H1 (cell line): ENCODE measurements at regions not wholly inside any gene's neighbourhood (a gene's known extent, or its start where the extent isn't known, plus 50 kb on each side); places are given as distances from the start of the nearest gene placed in this dataset.

Experiments
- CTCF ChIA-PET: fragments of 300-600 bp; sonication (Branson Sonifier 250); formaldehyde crosslinking; loops from one replicate; lab custom pipeline; 2021; ENCODE audit not compliant: partially characterized antibody; lab: Charles Lee
- POLR2A ChIA-PET: fragments of 300-600 bp; sonication (Branson Sonifier 250); formaldehyde crosslinking; loops from one replicate; lab custom pipeline; 2021; ENCODE audit warnings: inconsistent platforms; ENCODE audit not compliant: partially characterized antibody; lab: Charles Lee
- DNase-seq, 2 experiments: peaks; one replicate each; pipeline versions ENCODE4 v3.0.0 to v3.0.0-alpha.2; 2010 to 2022; ENCODE audit warnings: low spot score in 2 of 2, low read depth in 1 of 2, mixed read lengths in 1 of 2
- FAIRE-seq: peaks from 2 replicates; lab custom pipeline; 2011; peaks lifted over from hg19 to GRCh38; lab: Jason Lieb, UNC
- H2AFZ ChIP-seq: 2 replicates; pipeline ENCODE4 v1.8.1; 2012; ENCODE audit warnings: low read length, inconsistent platforms
- H2AK5ac ChIP-seq: 2 replicates; pipeline ENCODE4 v1.6.1; 2013; ENCODE audit warnings: low read depth, low read length
- H2BK120ac ChIP-seq: replicated peaks from 2 replicates; pipeline ENCODE3; 2013; ENCODE audit warnings: low read depth, low read length, inconsistent platforms
- H2BK12ac ChIP-seq: 2 replicates; pipeline ENCODE4 v1.6.1; 2013; ENCODE audit warnings: low read depth, low read length
- H2BK15ac ChIP-seq: 2 replicates; pipeline ENCODE4 v1.6.1; 2013; ENCODE audit warnings: low read length
- H2BK20ac ChIP-seq: 2 replicates; pipeline ENCODE4 v1.6.1; 2013; ENCODE audit warnings: low read length
- H2BK5ac ChIP-seq: 2 replicates; pipeline ENCODE4 v1.6.1; 2013; ENCODE audit warnings: low read depth, low read length
- H3K14ac ChIP-seq: 2 replicates; pipeline ENCODE4 v1.6.1; 2013; ENCODE audit warnings: inconsistent platforms; ENCODE audit not compliant: insufficient read length
- H3K18ac ChIP-seq: 2 replicates; pipeline ENCODE4 v1.6.1; 2013; ENCODE audit warnings: low read length; ENCODE audit errors: extremely low read depth
- H3K23ac ChIP-seq: 2 replicates; pipeline ENCODE4 v1.6.1; 2013; ENCODE audit warnings: inconsistent platforms; ENCODE audit not compliant: insufficient read length
- H3K23me2 ChIP-seq: 2 replicates; pipeline ENCODE4 v1.6.1; 2013; ENCODE audit warnings: low read depth, low read length
- H3K27ac ChIP-seq: 2 replicates; pipeline ENCODE4 v1.6.1; 2011; ENCODE audit warnings: low read depth, low read length, inconsistent platforms
- H3K27me3 ChIP-seq, 4 experiments: replicated peaks in 1 of 4; 1 replicate in 1 of 4; 2 replicates in 3 of 4; pipeline versions ENCODE4 v1.6.1 to v1.8.1; 2011 to 2013; ENCODE audit warnings: low read length in 3 of 4, mild to moderate bottlenecking in 3 of 4, inconsistent platforms in 2 of 4, mixed read lengths in 2 of 4, moderate library complexity in 1 of 4; ENCODE audit not compliant: control insufficient read depth in 3 of 4, insufficient read depth in 3 of 4; ENCODE audit errors: extremely low read depth in 1 of 4
- H3K36me3 ChIP-seq, 4 experiments: 2 replicates each; pipeline versions ENCODE4 v1.6.1 to v1.8.1; 2011 to 2013; ENCODE audit warnings: mild to moderate bottlenecking in 4 of 4, low read length in 3 of 4, moderate library complexity in 2 of 4, control low read depth in 1 of 4, inconsistent platforms in 1 of 4; ENCODE audit not compliant: insufficient read depth in 4 of 4, control insufficient read depth in 2 of 4
- H3K4ac ChIP-seq: replicated peaks from 2 replicates; pipeline ENCODE3; 2013; ENCODE audit warnings: low read length, low read depth, mixed read lengths, inconsistent platforms; ENCODE audit not compliant: insufficient read length
- H3K4me1 ChIP-seq, 4 experiments: replicated peaks in 1 of 4; 1 replicate in 1 of 4; 2 replicates in 3 of 4; pipeline versions ENCODE4 v1.6.1 to v1.8.1; 2011 to 2013; ENCODE audit warnings: low read length in 3 of 4, inconsistent platforms in 2 of 4, mixed read lengths in 1 of 4; ENCODE audit not compliant: insufficient read depth in 4 of 4, control insufficient read depth in 3 of 4
- H3K4me2 ChIP-seq, 2 experiments: 2 replicates each; pipeline versions ENCODE4 v1.6.1 to v1.8.1; 2011 to 2013; ENCODE audit warnings: low read depth in 2 of 2, low read length in 2 of 2, control low read depth in 1 of 2, inconsistent platforms in 1 of 2, mild to moderate bottlenecking in 1 of 2; ENCODE audit not compliant: insufficient read depth in 1 of 2
- H3K4me3 ChIP-seq, 4 experiments: fragments of 200-600, 300-600 bp in 1 of 4; sonication (generic), shearing (Covaris generic), sonication (Bioruptor Twin) in 1 of 4; 2 replicates each; pipeline versions ENCODE4 v1.5.1 to v1.8.1; 2011 to 2016; ENCODE audit warnings: low read length in 4 of 4, low read depth in 3 of 4, control low read depth in 2 of 4, inconsistent platforms in 2 of 4, mild to moderate bottlenecking in 2 of 4, mixed read lengths in 1 of 4, moderate library complexity in 1 of 4; ENCODE audit not compliant: insufficient read depth in 2 of 4; ENCODE audit errors: extremely low read depth in 1 of 4
- H3K56ac ChIP-seq: replicated peaks from 2 replicates; pipeline ENCODE3; 2013; ENCODE audit warnings: low read depth, mild to moderate bottlenecking, mixed read lengths, low read length, inconsistent platforms; ENCODE audit not compliant: insufficient read length
- H3K79me1 ChIP-seq: 2 replicates; pipeline ENCODE4 v1.6.1; 2013; ENCODE audit warnings: low read depth, low read length, control low read depth
- H3K79me2 ChIP-seq, 2 experiments: 2 replicates each; pipeline versions ENCODE4 v1.6.1 to v1.8.1; 2012 to 2013; ENCODE audit warnings: low read length in 2 of 2, mild to moderate bottlenecking in 2 of 2, inconsistent platforms in 1 of 2; ENCODE audit not compliant: insufficient read depth in 2 of 2, control insufficient read depth in 1 of 2
- H3K9ac ChIP-seq, 4 experiments: replicated peaks in 1 of 4; 1 replicate in 1 of 4; 2 replicates in 3 of 4; pipeline versions ENCODE4 v1.6.1 to v1.8.1; 2011 to 2013; ENCODE audit warnings: low read depth in 3 of 4, low read length in 3 of 4, control low read depth in 2 of 4, mild to moderate bottlenecking in 2 of 4, moderate library complexity in 2 of 4, inconsistent platforms in 1 of 4; ENCODE audit errors: extremely low read depth in 1 of 4
- H3K9me3 ChIP-seq, 2 experiments: 2 replicates each; pipeline versions ENCODE4 v1.6.1 to v1.8.1; 2012 to 2013; ENCODE audit warnings: mild to moderate bottlenecking in 2 of 2, moderate library complexity in 2 of 2, control low read depth in 1 of 2, inconsistent platforms in 1 of 2, low read depth in 1 of 2, low read length in 1 of 2, mixed read lengths in 1 of 2; ENCODE audit not compliant: insufficient read depth in 2 of 2
- H4K20me1 ChIP-seq, 2 experiments: replicated peaks in 1 of 2; 2 replicates each; pipeline versions ENCODE3 to v1.8.1; 2011 to 2013; ENCODE audit warnings: inconsistent platforms in 2 of 2, low read length in 2 of 2, mild to moderate bottlenecking in 1 of 2; ENCODE audit not compliant: insufficient read depth in 2 of 2, control insufficient read depth in 1 of 2
- H4K5ac ChIP-seq: 2 replicates; pipeline ENCODE4 v1.6.1; 2013; ENCODE audit warnings: low read length, low read depth, mixed read lengths, inconsistent platforms; ENCODE audit not compliant: insufficient read length
- H4K8ac ChIP-seq: 2 replicates; pipeline ENCODE4 v1.8.0; 2013; ENCODE audit warnings: mild to moderate bottlenecking, moderate library complexity, low read length, inconsistent platforms; ENCODE audit not compliant: insufficient read depth; ENCODE audit errors: extremely low read depth
- H4K91ac ChIP-seq: replicated peaks from 2 replicates; pipeline ENCODE3; 2013; ENCODE audit warnings: low read length, mixed read lengths, inconsistent platforms; ENCODE audit not compliant: insufficient read length
- CBX8 ChIP-seq: fragments of 300-800, 300-1000 bp; sonication (generic); IDR thresholded peaks from 2 replicates; pipeline ENCODE4 v1.7.1; 2016; ENCODE audit warnings: low read depth, low read length, borderline replicate concordance
- CHD2 ChIP-seq: IDR thresholded peaks from 2 replicates; pipeline ENCODE4 v1.6.1; 2012; ENCODE audit warnings: low read length, improper control_type of control experiment
- EZH2 ChIP-seq: fragments of 200-600 bp; sonication (generic); IDR thresholded peaks from 2 replicates; pipeline ENCODE4 v1.7.1; 2012; ENCODE audit warnings: low read depth, mild to moderate bottlenecking, moderate library complexity, low read length, inconsistent platforms; ENCODE audit not compliant: severe bottlenecking
- GABPA ChIP-seq: IDR thresholded peaks from 2 replicates; pipeline ENCODE4 v1.6.1; 2011; ENCODE audit warnings: mild to moderate bottlenecking, low read length, moderate library complexity, borderline replicate concordance; ENCODE audit not compliant: insufficient read depth
- HDAC6 ChIP-seq: IDR thresholded peaks from one replicate; pipeline ENCODE4 v1.7.1; 2012; ENCODE audit warnings: low read depth, mild to moderate bottlenecking, inconsistent platforms, low read length, moderate library complexity
- JUN ChIP-seq: IDR thresholded peaks from 2 replicates; pipeline ENCODE4 v1.6.1; 2011; ENCODE audit warnings: low read depth, mild to moderate bottlenecking, improper control_type of control experiment, low read length
- KDM5A ChIP-seq: fragments of 200-600 bp; IDR thresholded peaks from 2 replicates; pipeline ENCODE4 v1.7.1; 2012; ENCODE audit warnings: mild to moderate bottlenecking, low read length, inconsistent platforms, mixed read lengths
- NANOG ChIP-seq: IDR thresholded peaks from 2 replicates; pipeline ENCODE4 v1.6.1; 2011; ENCODE audit warnings: low read length, low read depth, mild to moderate bottlenecking, inconsistent platforms; ENCODE audit not compliant: insufficient read depth, poor library complexity, severe bottlenecking
- POLR2A ChIP-seq, 2 experiments: IDR thresholded peaks; 1 replicate in 1 of 2; 2 replicates in 1 of 2; pipeline ENCODE4 v1.6.1; 2011; ENCODE audit warnings: low read depth in 2 of 2, low read length in 2 of 2, mild to moderate bottlenecking in 2 of 2; ENCODE audit errors: control extremely low read depth in 1 of 2
- POLR2AphosphoS5 ChIP-seq: IDR thresholded peaks from 2 replicates; pipeline ENCODE4 v1.6.1; 2011; ENCODE audit warnings: low read depth, low read length
- POU5F1 ChIP-seq: IDR thresholded peaks from 2 replicates; pipeline ENCODE4 v1.6.1; 2011; ENCODE audit warnings: low read depth, mild to moderate bottlenecking, low read length, moderate library complexity
- RAD21 ChIP-seq, 2 experiments: IDR thresholded peaks in 1 of 2; conservative IDR thresholded peaks in 1 of 2; 2 replicates each; pipeline ENCODE4 v1.6.1; 2011; ENCODE audit warnings: low read depth in 2 of 2, low read length in 2 of 2, improper control_type of control experiment in 1 of 2, inconsistent platforms in 1 of 2, mild to moderate bottlenecking in 1 of 2, moderate library complexity in 1 of 2
- SIN3A ChIP-seq, 2 experiments: IDR thresholded peaks in 1 of 2; conservative IDR thresholded peaks in 1 of 2; 2 replicates each; pipeline ENCODE4 v1.6.1; 2011 to 2012; ENCODE audit warnings: low read length in 2 of 2, improper control_type of control experiment in 1 of 2, low read depth in 1 of 2, mild to moderate bottlenecking in 1 of 2
- SP1 ChIP-seq: IDR thresholded peaks from 2 replicates; pipeline ENCODE4 v1.6.1; 2011; ENCODE audit warnings: low read depth, low read length
- SUZ12 ChIP-seq: fragments of 200-600 bp; sonication (generic); IDR thresholded peaks from 2 replicates; pipeline ENCODE4 v1.6.1; 2012; ENCODE audit warnings: mild to moderate bottlenecking, inconsistent platforms, low read length, moderate library complexity, mixed read lengths
- WGBS, 2 experiments: shearing (Covaris generic) in 1 of 2; methylation state at CpG; one replicate each; pipeline versions ENCODE4 v1.1.6 to v1.1.7; 2013 to 2015; ENCODE audit warnings: low lambda C conversion rate in 2 of 2, mixed read lengths in 2 of 2, inconsistent platforms in 1 of 2, low coverage in 1 of 2, missing lambda C conversion rate in 1 of 2; ENCODE audit not compliant: insufficient replicate concordance in 2 of 2, insufficient coverage in 1 of 2, insufficient read length in 1 of 2; ENCODE audit errors: extremely low coverage in 1 of 2, missing lambda C conversion rate in 1 of 2; 5-methylcytosine and 5-hydroxymethylcytosine counted together

- CTCF ChIA-PET = no interaction called here
- FAIRE-seq = no peak
- 89% methylated on average over 1 of the region's 1 CpG; no CpG with 5 or more reads in 1 of the 2 experiments for WGBS, 2 experiments
- TF ChIP-seq SUZ12 (no peak), POU5F1 (no peak), SIN3A (conservative IDR thresholded peaks at IDR 0.05 in 1 of 2, IDR thresholded peaks at IDR 0.05 in 1 of 2; ENCODE audit: low read depth in 1 of 2, low read length in 2 of 2) (no peak), POLR2AphosphoS5 (no peak), JUN (no peak), RAD21 (IDR thresholded peaks at IDR 0.05 in 1 of 2, conservative IDR thresholded peaks at IDR 0.05 in 1 of 2; ENCODE audit: low read depth in 2 of 2, low read length in 2 of 2) (no peak), KDM5A (no peak), POLR2A (IDR thresholded peaks at IDR 0.05; ENCODE audit: control extremely low read depth in 1 of 2, low read depth in 2 of 2, low read length in 2 of 2) (no peak), GABPA (no peak), HDAC6 (no peak), SP1 (no peak), CBX8 (no peak), CHD2 (no peak), NANOG (no peak), EZH2 (no peak)
These were observed 198.8 kb upstream of the TYRP1 start for GRCh38 chr9:12494411-12494810.

More at GRCh38 chr9:12494411-12494810, 198.8 kb upstream of the TYRP1 start:
- Histone ChIP-seq H3K9ac (no peak overlapping the region), H3K14ac (no peak overlapping the region), H2BK12ac (no peak overlapping the region), H3K9me3 (no peaks in the 10 kb centered on the region), H4K20me1 (no peaks in the 10 kb centered on the region), H2BK120ac (no peak overlapping the region), H4K91ac (no peak overlapping the region), H3K18ac (no peak overlapping the region), H3K27ac (no peak overlapping the region), H4K5ac (no peak overlapping the region), H3K27me3 (no peaks in the 10 kb centered on the region), H3K4me1 (no peaks in the 10 kb centered on the region), H3K56ac (no peak overlapping the region), H2BK20ac (no peak overlapping the region), H2AK5ac (no peak overlapping the region), H3K4me2 (no peak overlapping the region), H2AFZ (0 out of 2 replicates have a peak overlapping the region, but pooled peaks have one; percentile 40), H2BK15ac (no peak overlapping the region), H3K23me2 (no peaks in the 10 kb centered on the region), H3K4ac (no peak overlapping the region), H3K79me1 (no peaks in the 10 kb centered on the region), H3K36me3 (no peaks in the 10 kb centered on the region), H3K23ac (no peak overlapping the region), H2BK5ac (no peak overlapping the region), H3K4me3 (no peak overlapping the region), H3K79me2 (no peaks in the 10 kb centered on the region), H4K8ac (no peak overlapping the region)
- no peak for DNase-seq
- POLR2A ChIA-PET = no interaction called here
